HEK293 (cell line): ENCODE measurements at regions not wholly inside any gene's neighbourhood (a gene's known extent, or its start where the extent isn't known, plus 50 kb on each side); places are given as distances from the start of the nearest gene placed in this dataset.

ENCODE experiments used
- CTCF ChIA-PET: fragments of 350-600 bp; formaldehyde crosslinking; extraction: SDS; loops from one replicate; lab custom pipeline; 2021; ENCODE audit warnings: antibody characterized with exemption; lab: Yijun Ruan, JAX
- POLR2A ChIA-PET: fragments of 300-600 bp; formaldehyde crosslinking; extraction: SDS; loops from one replicate; lab custom pipeline; 2020; ENCODE audit warnings: antibody characterized with exemption, inconsistent platforms; lab: Yijun Ruan, JAX
- H3K27ac ChIP-seq: fragments of 200-500 bp; sonication (Bioruptor generic); 2 replicates; pipeline ENCODE4 v1.5.1; 2014; ENCODE audit warnings: low read depth, low read length, control low read depth, inconsistent platforms; ENCODE audit errors: extremely low read depth
- H3K36me3 ChIP-seq, 2 experiments: fragments of 200-500 bp in 1 of 2; sonication (Bioruptor generic) in 1 of 2; 1 replicate in 1 of 2; 2 replicates in 1 of 2; pipeline ENCODE4 v1.5.1; 2014 to 2017; ENCODE audit warnings: inconsistent platforms in 2 of 2, low read length in 2 of 2; ENCODE audit not compliant: control insufficient read depth in 2 of 2, insufficient read depth in 1 of 2
- H3K4me1 ChIP-seq: fragments of 200-500 bp; sonication (Bioruptor generic); 2 replicates; pipeline ENCODE4 v1.5.1; 2014; ENCODE audit warnings: mild to moderate bottlenecking, low read length, inconsistent platforms; ENCODE audit not compliant: control insufficient read depth, insufficient read depth
- H3K4me3 ChIP-seq: 2 replicates; pipeline ENCODE4 v1.5.1; 2011; ENCODE audit warnings: low read depth, mild to moderate bottlenecking, control low read depth, low read length, moderate library complexity
- H3K9me3 ChIP-seq: fragments of 200-500 bp; sonication (Bioruptor generic); 2 replicates; pipeline ENCODE4 v1.5.1; 2014; ENCODE audit warnings: low read depth, low read length, inconsistent platforms; ENCODE audit not compliant: control insufficient read depth, insufficient read depth
- GLI4 ChIP-seq: fragments of 450-650 bp; formaldehyde crosslinking; IDR thresholded peaks from 2 replicates; pipeline ENCODE4 v1.5.1; 2016; ENCODE audit warnings: missing biosample characterization, missing genetic modification characterization
- HOXC10 ChIP-seq: sonication (generic); formaldehyde crosslinking; IDR thresholded peaks from 2 replicates; pipeline ENCODE4 v1.8.1; 2023; ENCODE audit warnings: mild to moderate bottlenecking, missing genetic modification reagents
- REPIN1 ChIP-seq: fragments of 450-650 bp; formaldehyde crosslinking; IDR thresholded peaks from 2 replicates; pipeline ENCODE4 v1.5.1; 2017; ENCODE audit warnings: missing biosample characterization, missing genetic modification characterization, low read depth
- ZBTB1 ChIP-seq: fragments of 450-650 bp; formaldehyde crosslinking; IDR thresholded peaks from 2 replicates; pipeline ENCODE4 v1.5.1; 2016; ENCODE audit warnings: missing biosample characterization, missing genetic modification characterization
- ZNF121 ChIP-seq: fragments of 450-650 bp; formaldehyde crosslinking; IDR thresholded peaks from 2 replicates; pipeline ENCODE4 v1.5.1; 2016; ENCODE audit warnings: missing biosample characterization, missing genetic modification characterization
- ZNF169 ChIP-seq: fragments of 450-650 bp; formaldehyde crosslinking; IDR thresholded peaks from 2 replicates; pipeline ENCODE4 v1.5.1; 2016; ENCODE audit warnings: missing biosample characterization, missing genetic modification characterization
- ZNF211 ChIP-seq: fragments of 450-650 bp; formaldehyde crosslinking; IDR thresholded peaks from 2 replicates; pipeline ENCODE4 v1.5.1; 2016; ENCODE audit warnings: low read depth, missing biosample characterization, missing genetic modification characterization
- ZNF24 ChIP-seq: fragments of 450-650 bp; formaldehyde crosslinking; IDR thresholded peaks from 2 replicates; pipeline ENCODE4 v1.5.1; 2016; ENCODE audit warnings: missing biosample characterization, missing genetic modification characterization
- ZNF311 ChIP-seq: fragments of 450-650 bp; formaldehyde crosslinking; IDR thresholded peaks from 2 replicates; pipeline ENCODE4 v1.5.1; 2017; ENCODE audit warnings: missing biosample characterization, missing genetic modification characterization, borderline replicate concordance
- ZNF324 ChIP-seq: fragments of 450-650 bp; formaldehyde crosslinking; IDR thresholded peaks from 2 replicates; pipeline ENCODE4 v1.5.1; 2016; ENCODE audit warnings: missing biosample characterization, missing genetic modification characterization
- ZNF335 ChIP-seq: fragments of 450-650 bp; formaldehyde crosslinking; conservative IDR thresholded peaks from 2 replicates; pipeline ENCODE4 v1.5.1; 2016; ENCODE audit warnings: missing biosample characterization, missing genetic modification characterization
- ZNF391 ChIP-seq: fragments of 450-650 bp; formaldehyde crosslinking; IDR thresholded peaks from 2 replicates; pipeline ENCODE4 v1.5.1; 2016; ENCODE audit warnings: low read depth, missing biosample characterization, missing genetic modification characterization, borderline replicate concordance
- ZNF404 ChIP-seq: fragments of 450-650 bp; formaldehyde crosslinking; IDR thresholded peaks from 2 replicates; pipeline ENCODE4 v1.5.1; 2017; ENCODE audit warnings: missing biosample characterization, missing genetic modification characterization
- ZNF544 ChIP-seq: fragments of 450-650 bp; formaldehyde crosslinking; IDR thresholded peaks from 2 replicates; pipeline ENCODE4 v1.5.0; 2017; ENCODE audit warnings: missing biosample characterization, missing genetic modification characterization
- ZNF548 ChIP-seq: fragments of 450-650 bp; formaldehyde crosslinking; IDR thresholded peaks from 2 replicates; pipeline ENCODE4 v1.5.1; 2016; ENCODE audit warnings: missing biosample characterization, missing genetic modification characterization
- ZNF560 ChIP-seq: fragments of 450-650 bp; formaldehyde crosslinking; IDR thresholded peaks from 2 replicates; pipeline ENCODE4 v1.5.1; 2017; ENCODE audit warnings: missing biosample characterization, missing genetic modification characterization, borderline replicate concordance
- ZNF596 ChIP-seq: fragments of 450-650 bp; IDR thresholded peaks from 2 replicates; pipeline ENCODE4 v1.5.0; 2018; ENCODE audit warnings: missing biosample characterization, mild to moderate bottlenecking, missing genetic modification characterization, moderate library complexity
- ZNF600 ChIP-seq: fragments of 450-650 bp; formaldehyde crosslinking; IDR thresholded peaks from 2 replicates; pipeline ENCODE4 v1.5.1; 2016; ENCODE audit warnings: missing biosample characterization, missing genetic modification characterization
- ZNF623 ChIP-seq: fragments of 450-650 bp; formaldehyde crosslinking; IDR thresholded peaks from 2 replicates; pipeline ENCODE4 v1.5.1; 2016; ENCODE audit warnings: missing biosample characterization, missing genetic modification characterization
- ZNF664 ChIP-seq: fragments of 450-650 bp; formaldehyde crosslinking; IDR thresholded peaks from 2 replicates; pipeline ENCODE4 v1.5.1; 2016; ENCODE audit warnings: missing biosample characterization, missing genetic modification characterization
- ZNF677 ChIP-seq: fragments of 450-650 bp; IDR thresholded peaks from 2 replicates; pipeline ENCODE4 v1.5.0; 2018; ENCODE audit warnings: missing biosample characterization, mild to moderate bottlenecking, missing genetic modification characterization, moderate library complexity
- ZNF792 ChIP-seq: fragments of 450-650 bp; formaldehyde crosslinking; IDR thresholded peaks from 2 replicates; pipeline ENCODE4 v1.5.1; 2016; ENCODE audit warnings: missing biosample characterization, missing genetic modification characterization
- TF ChIP-seq, protein P1 (sequence below): fragments of 450-650 bp; formaldehyde crosslinking; IDR thresholded peaks from 2 replicates; pipeline ENCODE4 v1.5.0; 2017; ENCODE audit warnings: missing biosample characterization, missing genetic modification characterization, borderline replicate concordance
- TF ChIP-seq, protein P2 (sequence below): fragments of 450-650 bp; IDR thresholded peaks from 2 replicates; pipeline ENCODE4 v1.5.1; 2018; ENCODE audit warnings: missing biosample characterization, mild to moderate bottlenecking, missing genetic modification characterization

DNA sequence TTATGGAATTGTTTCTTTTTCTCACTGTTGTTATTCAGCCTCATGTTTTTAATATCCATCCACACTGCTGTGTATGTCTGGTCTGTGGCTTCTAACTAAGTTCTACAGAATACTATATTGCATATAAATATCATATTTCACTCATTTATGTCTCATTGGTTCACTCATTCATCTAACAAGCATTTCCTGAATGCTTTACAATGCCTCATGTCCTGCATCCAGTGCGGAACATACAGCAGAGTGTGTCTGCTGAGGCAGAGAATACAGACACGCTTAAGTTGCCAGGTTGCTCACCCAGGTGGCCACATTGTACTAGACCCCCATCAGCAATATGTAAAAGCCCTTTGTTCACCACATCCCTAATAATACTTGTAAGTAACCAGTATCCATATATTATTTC lies 111.8 kb upstream of the CNTNAP2 start:
- H3K9me3 ChIP-seq: no peaks in the 10 kb centered on the region
- H3K27ac ChIP-seq: no peak overlapping the region
- no peak overlapping the region for H3K4me3 ChIP-seq
- TF ChIP-seq ZNF24 (tag by site-specific recombination): no peak
- TF ChIP-seq, protein P1, sequence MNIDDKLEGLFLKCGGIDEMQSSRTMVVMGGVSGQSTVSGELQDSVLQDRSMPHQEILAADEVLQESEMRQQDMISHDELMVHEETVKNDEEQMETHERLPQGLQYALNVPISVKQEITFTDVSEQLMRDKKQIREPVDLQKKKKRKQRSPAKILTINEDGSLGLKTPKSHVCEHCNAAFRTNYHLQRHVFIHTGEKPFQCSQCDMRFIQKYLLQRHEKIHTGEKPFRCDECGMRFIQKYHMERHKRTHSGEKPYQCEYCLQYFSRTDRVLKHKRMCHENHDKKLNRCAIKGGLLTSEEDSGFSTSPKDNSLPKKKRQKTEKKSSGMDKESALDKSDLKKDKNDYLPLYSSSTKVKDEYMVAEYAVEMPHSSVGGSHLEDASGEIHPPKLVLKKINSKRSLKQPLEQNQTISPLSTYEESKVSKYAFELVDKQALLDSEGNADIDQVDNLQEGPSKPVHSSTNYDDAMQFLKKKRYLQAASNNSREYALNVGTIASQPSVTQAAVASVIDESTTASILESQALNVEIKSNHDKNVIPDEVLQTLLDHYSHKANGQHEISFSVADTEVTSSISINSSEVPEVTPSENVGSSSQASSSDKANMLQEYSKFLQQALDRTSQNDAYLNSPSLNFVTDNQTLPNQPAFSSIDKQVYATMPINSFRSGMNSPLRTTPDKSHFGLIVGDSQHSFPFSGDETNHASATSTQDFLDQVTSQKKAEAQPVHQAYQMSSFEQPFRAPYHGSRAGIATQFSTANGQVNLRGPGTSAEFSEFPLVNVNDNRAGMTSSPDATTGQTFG (tag by site-specific recombination): no peak
- no peak for TF ChIP-seq ZNF169 (tag by site-specific recombination)
- no peak for TF ChIP-seq ZNF664
- no peaks in the 10 kb centered on the region for H3K4me1 ChIP-seq
- ChIA-PET CTCF (no interaction called here), POLR2A (no interaction called here)
- H3K36me3 ChIP-seq: no peaks in the 10 kb centered on the region

DNA sequence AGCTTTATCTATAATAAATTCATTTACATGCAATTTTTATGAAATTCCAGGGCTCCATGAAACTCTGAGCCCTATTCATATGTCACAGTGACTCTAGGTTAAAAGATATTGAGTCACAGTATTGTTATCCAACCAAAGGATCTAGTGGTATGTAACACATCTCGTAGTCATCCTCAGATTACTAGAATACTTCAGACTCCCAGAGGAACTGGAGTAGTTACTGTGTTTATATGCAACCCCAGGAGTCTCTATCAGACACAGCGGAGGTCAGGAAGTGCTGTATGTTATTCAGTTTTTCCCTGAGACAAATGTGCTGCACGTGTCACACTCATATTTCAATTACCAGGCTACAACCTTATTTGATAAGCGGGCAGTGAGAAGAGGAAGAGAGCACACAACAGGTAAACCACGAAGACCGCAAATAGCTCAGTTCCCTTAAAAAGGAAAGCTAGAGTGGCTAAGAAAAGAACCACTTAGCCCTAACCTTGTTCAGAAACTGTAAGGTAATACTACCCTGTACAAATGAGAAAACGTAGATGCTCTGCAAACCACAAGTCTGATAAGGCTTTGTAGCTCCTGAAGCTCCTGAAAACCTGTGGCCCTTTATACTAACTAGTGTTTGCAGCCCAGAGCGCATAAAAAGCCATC lies 114.0 kb upstream of the CNTNAP2 start:
- ChIA-PET CTCF (no interaction called here), POLR2A (no interaction called here)
- Histone ChIP-seq H3K4me1 (no peaks in the 10 kb centered on the region), H3K36me3 (no peaks in the 10 kb centered on the region), H3K9me3 (no peaks in the 10 kb centered on the region), H3K4me3 (no peak overlapping the region), H3K27ac (no peak overlapping the region)
- no peak for TF ChIP-seq ZBTB1 (tag by site-specific recombination)
- TF ChIP-seq ZNF311 (tag by site-specific recombination): no peak
- TF ChIP-seq GLI4 (tag by site-specific recombination): no peak
- no peak for TF ChIP-seq ZNF677 (tag by site-specific recombination)
- TF ChIP-seq HOXC10 (CRISPR knock-in tag): no peak
- no peak for TF ChIP-seq ZNF792
- TF ChIP-seq ZNF211 (tag by site-specific recombination): no peak
- no peak for TF ChIP-seq ZNF335 (tag by site-specific recombination)
- no peak for TF ChIP-seq ZNF24 (tag by site-specific recombination)

- ChIA-PET CTCF (no interaction called here), POLR2A (no interaction called here)
- TF ChIP-seq ZNF24 (tag by site-specific recombination) (no peak), ZNF560 (tag by site-specific recombination) (no peak), ZNF664 (no peak), ZNF623 (tag by site-specific recombination) (no peak), ZNF596 (tag by site-specific recombination) (no peak), ZNF121 (tag by site-specific recombination) (no peak), ZNF548 (no peak), REPIN1 (tag by site-specific recombination) (no peak), ZNF544 (tag by site-specific recombination) (no peak), ZNF404 (tag by site-specific recombination) (no peak), ZNF600 (tag by site-specific recombination) (no peak), ZNF391 (tag by site-specific recombination) (no peak), ZNF324 (tag by site-specific recombination) (no peak)
- TF ChIP-seq, protein P2, sequence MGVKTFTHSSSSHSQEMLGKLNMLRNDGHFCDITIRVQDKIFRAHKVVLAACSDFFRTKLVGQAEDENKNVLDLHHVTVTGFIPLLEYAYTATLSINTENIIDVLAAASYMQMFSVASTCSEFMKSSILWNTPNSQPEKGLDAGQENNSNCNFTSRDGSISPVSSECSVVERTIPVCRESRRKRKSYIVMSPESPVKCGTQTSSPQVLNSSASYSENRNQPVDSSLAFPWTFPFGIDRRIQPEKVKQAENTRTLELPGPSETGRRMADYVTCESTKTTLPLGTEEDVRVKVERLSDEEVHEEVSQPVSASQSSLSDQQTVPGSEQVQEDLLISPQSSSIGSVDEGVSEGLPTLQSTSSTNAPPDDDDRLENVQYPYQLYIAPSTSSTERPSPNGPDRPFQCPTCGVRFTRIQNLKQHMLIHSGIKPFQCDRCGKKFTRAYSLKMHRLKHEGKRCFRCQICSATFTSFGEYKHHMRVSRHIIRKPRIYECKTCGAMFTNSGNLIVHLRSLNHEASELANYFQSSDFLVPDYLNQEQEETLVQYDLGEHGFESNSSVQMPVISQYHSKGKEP (tag by site-specific recombination): no peak
- Histone ChIP-seq H3K4me3 (no peak overlapping the region), H3K9me3 (no peaks in the 10 kb centered on the region), H3K4me1 (no peaks in the 10 kb centered on the region), H3K27ac (no peak overlapping the region), H3K36me3 (no peaks in the 10 kb centered on the region)
Observed at GRCh38 chr7:146002008-146002407, 114.6 kb upstream of the CNTNAP2 start.
